HG02759 (cell line): ENCODE measurements at regions not wholly inside any gene's neighbourhood (a gene's known extent, or its start where the extent isn't known, plus 50 kb on each side); places are given as distances from the start of the nearest gene placed in this dataset.

Experiments
- ATAC-seq: cut with Tn5 transposase; IDR thresholded peaks from one replicate; pipeline ENCODE4 v1.9.1; 2021; ENCODE audit warnings: mild to moderate bottlenecking, moderate library complexity; ENCODE audit not compliant: unreplicated experiment

GRCh38 chr6:170024940-170025339 lies 265.9 kb downstream of the DLL1 start:
- ATAC-seq, result no peak

GRCh38 chr6:170023620-170024521 lies 267.0 kb downstream of the DLL1 start:
- ATAC-seq, result no peak

- ATAC-seq, result no peak
These were observed 267.9 kb downstream of the DLL1 start for GRCh38 chr6:170022827-170023619.

- ATAC-seq, result no peak
These were observed 268.6 kb downstream of the DLL1 start for GRCh38 chr6:170022291-170022722.

- ATAC-seq, result no peak
These were observed 269.3 kb downstream of the DLL1 start for GRCh38 chr6:170021579-170021978.

- no peak for ATAC-seq
These were observed 268.6 kb downstream of the ERMARD start for GRCh38 chr6:170019818-170020583.

GRCh38 chr6:170018936-170019817 lies 267.8 kb downstream of the ERMARD start:
- no peak for ATAC-seq

- ATAC-seq, result no peak
These were observed 267.1 kb downstream of the ERMARD start for GRCh38 chr6:170018422-170018935.

GRCh38 chr6:170017603-170018320 lies 266.3 kb downstream of the ERMARD start:
- no peak for ATAC-seq

- ATAC-seq, result no peak
These were observed 262.4 kb downstream of the ERMARD start for GRCh38 chr6:170013815-170014214.

GRCh38 chr6:170012037-170012330 lies 260.6 kb downstream of the ERMARD start:
- no peak for ATAC-seq

GRCh38 chr6:170011204-170012036 lies 260.0 kb downstream of the ERMARD start:
- ATAC-seq, result no peak

GRCh38 chr6:170010665-170011203 lies 259.3 kb downstream of the ERMARD start:
- ATAC-seq, result no peak

- ATAC-seq, result no peak
These were observed 256.9 kb downstream of the ERMARD start for GRCh38 chr6:170008294-170008785.

- ATAC-seq, result no peak
These were observed 256.3 kb downstream of the ERMARD start for GRCh38 chr6:170007468-170008293.

- no peak for ATAC-seq
These were observed 255.6 kb downstream of the ERMARD start for GRCh38 chr6:170006900-170007467.
